Peyer's patch (tissue), 4 donors: ENCODE measurements at regions not wholly inside any gene's neighbourhood (a gene's known extent, or its start where the extent isn't known, plus 50 kb on each side); places are given as distances from the start of the nearest gene placed in this dataset.

ENCODE experiments used
- DNase-seq, 3 donors: peaks; one replicate each; pipeline ENCODE4 v3.0.0-alpha.2; 2017 to 2019
- H3K27ac ChIP-seq, 4 donors: fragments of 200-600 bp; sonication (generic); one replicate each; pipeline ENCODE4 v1.5.1; 2016 to 2019
- H3K27me3 ChIP-seq, 2 donors: fragments of 200-600 bp; sonication (generic); one replicate each; pipeline ENCODE4 v1.5.1; 2019
- H3K36me3 ChIP-seq, 3 donors: fragments of 200-600 bp; sonication (generic); one replicate each; pipeline ENCODE4 v1.5.1; 2016 to 2019
- H3K4me1 ChIP-seq, 4 donors: fragments of 200-600 bp; sonication (generic); one replicate each; pipeline ENCODE4 v1.5.1; 2016 to 2019
- H3K4me3 ChIP-seq, 4 donors: fragments of 200-600 bp; sonication (generic); 1 replicate in 3 of 4; 2 replicates in 1 of 4; pipeline ENCODE4 v1.5.1; 2016 to 2019; ENCODE audit warnings: mild to moderate bottlenecking in 1 of 4
- H3K9me3 ChIP-seq, 4 donors: fragments of 200-600 bp; sonication (generic); one replicate each; pipeline ENCODE4 v1.5.1; 2016 to 2019; ENCODE audit warnings: mild to moderate bottlenecking in 1 of 4
- POLR2A ChIP-seq, 2 donors: fragments of 450-650 bp; IDR thresholded peaks; one replicate each; pipeline ENCODE4 v1.5.1; 2017; ENCODE audit warnings: antibody characterized with exemption in 2 of 2, mild to moderate bottlenecking in 2 of 2, moderate library complexity in 2 of 2
- TF ChIP-seq, protein P1 (sequence below), 6 experiments: fragments of 450-650 bp in 4 of 6; fragments of 200-600 bp in 2 of 6; sonication (generic) in 1 of 6; IDR thresholded peaks; one replicate each; pipeline ENCODE4 v1.5.1; 2017 to 2019; ENCODE audit warnings: antibody characterized with exemption in 6 of 6, mild to moderate bottlenecking in 3 of 6, moderate library complexity in 1 of 6

GRCh38 chr10:44835300-44835699 is 75.8 kb upstream of the TMEM72 start:
- Histone ChIP-seq H3K27ac (no peak overlapping the region), H3K27me3 (no peaks in the 10 kb centered on the region), H3K36me3 (no peaks in the 10 kb centered on the region), H3K4me1 (no peaks in the 10 kb centered on the region), H3K4me3 (no peak overlapping the region), H3K9me3 (no peaks in the 10 kb centered on the region)
- no peak for TF ChIP-seq POLR2A (IDR thresholded peaks at IDR 0.05)
- TF ChIP-seq, protein P1, sequence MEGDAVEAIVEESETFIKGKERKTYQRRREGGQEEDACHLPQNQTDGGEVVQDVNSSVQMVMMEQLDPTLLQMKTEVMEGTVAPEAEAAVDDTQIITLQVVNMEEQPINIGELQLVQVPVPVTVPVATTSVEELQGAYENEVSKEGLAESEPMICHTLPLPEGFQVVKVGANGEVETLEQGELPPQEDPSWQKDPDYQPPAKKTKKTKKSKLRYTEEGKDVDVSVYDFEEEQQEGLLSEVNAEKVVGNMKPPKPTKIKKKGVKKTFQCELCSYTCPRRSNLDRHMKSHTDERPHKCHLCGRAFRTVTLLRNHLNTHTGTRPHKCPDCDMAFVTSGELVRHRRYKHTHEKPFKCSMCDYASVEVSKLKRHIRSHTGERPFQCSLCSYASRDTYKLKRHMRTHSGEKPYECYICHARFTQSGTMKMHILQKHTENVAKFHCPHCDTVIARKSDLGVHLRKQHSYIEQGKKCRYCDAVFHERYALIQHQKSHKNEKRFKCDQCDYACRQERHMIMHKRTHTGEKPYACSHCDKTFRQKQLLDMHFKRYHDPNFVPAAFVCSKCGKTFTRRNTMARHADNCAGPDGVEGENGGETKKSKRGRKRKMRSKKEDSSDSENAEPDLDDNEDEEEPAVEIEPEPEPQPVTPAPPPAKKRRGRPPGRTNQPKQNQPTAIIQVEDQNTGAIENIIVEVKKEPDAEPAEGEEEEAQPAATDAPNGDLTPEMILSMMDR (IDR thresholded peaks at IDR 0.05), result no peak
- DNase-seq, result no peak

DNA sequence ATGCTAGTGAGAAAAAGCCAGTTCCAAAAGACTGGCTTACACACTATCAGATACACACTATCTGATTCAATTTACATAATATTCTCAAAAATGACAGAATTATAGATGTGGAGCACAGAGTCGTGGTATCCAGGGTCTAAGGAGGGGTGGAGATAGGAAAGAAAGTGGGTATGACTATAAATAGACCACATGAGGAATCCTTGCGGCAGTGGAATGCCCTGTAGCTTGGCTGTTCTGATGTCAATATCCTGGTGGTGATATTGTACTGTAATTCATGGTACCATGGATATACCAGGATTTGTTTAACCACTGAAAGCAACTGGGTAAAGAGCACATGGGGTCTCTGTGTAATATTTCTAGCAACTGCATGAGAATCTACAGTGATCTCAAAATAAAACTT is 67.7 kb upstream of the TMEM72 start:
- no peaks in the 10 kb centered on the region for H3K9me3 ChIP-seq
- H3K4me1 ChIP-seq, result no peaks in the 10 kb centered on the region
- H3K4me3 ChIP-seq, result no peak overlapping the region
- no peaks in the 10 kb centered on the region for H3K27me3 ChIP-seq
- no peaks in the 10 kb centered on the region for H3K36me3 ChIP-seq
- no peak overlapping the region for H3K27ac ChIP-seq
- TF ChIP-seq, protein P1 (IDR thresholded peaks at IDR 0.05), result no peak
- TF ChIP-seq POLR2A (IDR thresholded peaks at IDR 0.05), result no peak
- no peak for DNase-seq

DNA sequence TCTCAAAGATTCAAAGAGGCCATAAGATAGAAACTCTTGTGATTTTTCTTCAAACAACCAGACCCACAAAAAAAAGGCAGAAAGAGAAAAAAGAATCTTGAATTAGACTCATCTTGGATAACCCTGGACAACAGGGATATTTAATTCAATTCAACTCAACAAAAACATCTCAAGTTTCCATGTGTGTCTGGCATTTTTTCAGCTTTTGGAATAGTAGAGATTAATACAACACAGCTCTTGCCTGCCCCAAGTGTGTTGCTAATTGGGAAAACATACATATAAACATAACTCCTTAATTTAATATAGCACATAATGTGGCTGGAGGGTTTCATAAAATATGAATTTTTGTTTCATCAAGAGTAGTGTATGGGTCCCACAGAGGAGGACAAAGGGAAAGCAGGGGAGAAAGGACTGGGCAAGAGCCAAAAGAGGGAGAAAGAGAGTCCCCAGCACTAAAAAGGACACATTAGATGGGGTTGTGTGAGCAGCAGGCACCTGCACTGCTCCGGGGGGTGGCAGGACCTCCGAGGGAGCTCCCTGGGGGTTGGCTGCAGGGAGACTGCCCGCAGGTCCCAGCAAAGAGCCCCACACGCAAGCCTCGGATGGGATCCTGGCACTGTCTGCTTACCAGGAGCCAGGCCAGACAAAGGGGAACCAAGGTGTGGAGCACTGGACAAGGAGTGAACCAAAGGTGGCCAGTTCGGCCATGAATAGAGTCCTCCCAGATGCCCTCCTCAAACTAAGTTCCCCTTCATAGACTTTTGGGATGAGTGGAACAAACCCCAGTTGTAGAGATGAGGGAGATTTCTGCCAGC is 65.6 kb upstream of the TMEM72 start:
- H3K27me3 ChIP-seq, result no peaks in the 10 kb centered on the region

DNA sequence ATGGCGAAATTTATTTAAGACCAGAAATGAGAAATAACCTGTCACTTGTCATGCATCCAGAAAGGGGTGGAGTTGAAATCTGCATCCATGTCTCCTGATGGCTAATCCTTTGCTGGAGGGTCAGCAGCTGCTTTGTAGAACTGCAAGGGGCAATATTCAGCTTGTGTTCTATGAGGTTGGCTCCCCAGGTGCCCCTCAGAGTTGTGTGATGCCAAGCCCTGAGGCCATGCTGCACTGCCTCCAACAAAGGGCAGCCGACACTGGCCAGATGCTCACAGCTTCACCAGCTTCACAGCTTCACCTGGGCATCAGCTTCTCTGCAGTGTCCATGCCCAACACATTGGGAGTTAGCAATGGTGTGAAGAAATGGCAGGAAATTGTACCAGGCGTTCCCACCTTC is 64.0 kb upstream of the TMEM72 start:
- DNase-seq, result no peak
- Histone ChIP-seq H3K27me3 (no peaks in the 10 kb centered on the region), H3K36me3 (no peaks in the 10 kb centered on the region), H3K4me1 (no peaks in the 10 kb centered on the region), H3K4me3 (no peak overlapping the region), H3K9me3 (no peaks in the 10 kb centered on the region), H3K27ac (no peak overlapping the region)
- TF ChIP-seq, protein P1 (IDR thresholded peaks at IDR 0.05), result no peak
- no peak for TF ChIP-seq POLR2A (IDR thresholded peaks at IDR 0.05)

More for the DNA sequence above, 65.6 kb upstream of the TMEM72 start:
- TF ChIP-seq, protein P1 (IDR thresholded peaks at IDR 0.05), result no peak
- TF ChIP-seq POLR2A (IDR thresholded peaks at IDR 0.05), result no peak
- no peaks in the 10 kb centered on the region for H3K4me1 ChIP-seq
- H3K4me3 ChIP-seq, result no peak overlapping the region
- H3K27ac ChIP-seq, result no peak overlapping the region
- DNase-seq, result no peak
- H3K36me3 ChIP-seq, result no peaks in the 10 kb centered on the region
- H3K9me3 ChIP-seq, result no peaks in the 10 kb centered on the region

- no peak for DNase-seq
- H3K4me1 ChIP-seq, result no peaks in the 10 kb centered on the region
- TF ChIP-seq, protein P1 (IDR thresholded peaks at IDR 0.05), result no peak
- TF ChIP-seq POLR2A (IDR thresholded peaks at IDR 0.05), result no peak
- no peak overlapping the region for H3K4me3 ChIP-seq
- no peaks in the 10 kb centered on the region for H3K36me3 ChIP-seq
- no peak overlapping the region for H3K27ac ChIP-seq
- no peaks in the 10 kb centered on the region for H3K9me3 ChIP-seq
- no peaks in the 10 kb centered on the region for H3K27me3 ChIP-seq
Measured at GRCh38 chr10:44848211-44848610, 62.9 kb upstream of the TMEM72 start.
